GM12875 (cell line): ENCODE measurements at regions not wholly inside any gene's neighbourhood (a gene's known extent, or its start where the extent isn't known, plus 50 kb on each side); places are given as distances from the start of the nearest gene placed in this dataset.
A peak's percentile ranks its signal among the peaks of the same experiment; 100 is the strongest.

Experiments used
- H3K4me3 ChIP-seq: one replicate; pipeline ENCODE4 v1.5.1; 2011; ENCODE audit warnings: low read depth, low read length, control low read depth
- CTCF ChIP-seq: IDR thresholded peaks from 2 replicates; pipeline ENCODE4 v1.5.1; 2011; ENCODE audit warnings: low read depth, mild to moderate bottlenecking, control low read depth, inconsistent platforms, low read length, moderate library complexity, borderline replicate concordance; ENCODE audit not compliant: insufficient read depth

GRCh38 chr6:2505624-2506023, 245.1 kb downstream of the MYLK4 start:
- no peak overlapping the region for H3K4me3 ChIP-seq
- TF ChIP-seq CTCF = peak; percentile 38; the same call in 1 of the 2 replicates

GRCh38 chr6:2504495-2505064, 246.1 kb downstream of the MYLK4 start:
- no peak overlapping the region for H3K4me3 ChIP-seq
- no peak for TF ChIP-seq CTCF

DNA sequence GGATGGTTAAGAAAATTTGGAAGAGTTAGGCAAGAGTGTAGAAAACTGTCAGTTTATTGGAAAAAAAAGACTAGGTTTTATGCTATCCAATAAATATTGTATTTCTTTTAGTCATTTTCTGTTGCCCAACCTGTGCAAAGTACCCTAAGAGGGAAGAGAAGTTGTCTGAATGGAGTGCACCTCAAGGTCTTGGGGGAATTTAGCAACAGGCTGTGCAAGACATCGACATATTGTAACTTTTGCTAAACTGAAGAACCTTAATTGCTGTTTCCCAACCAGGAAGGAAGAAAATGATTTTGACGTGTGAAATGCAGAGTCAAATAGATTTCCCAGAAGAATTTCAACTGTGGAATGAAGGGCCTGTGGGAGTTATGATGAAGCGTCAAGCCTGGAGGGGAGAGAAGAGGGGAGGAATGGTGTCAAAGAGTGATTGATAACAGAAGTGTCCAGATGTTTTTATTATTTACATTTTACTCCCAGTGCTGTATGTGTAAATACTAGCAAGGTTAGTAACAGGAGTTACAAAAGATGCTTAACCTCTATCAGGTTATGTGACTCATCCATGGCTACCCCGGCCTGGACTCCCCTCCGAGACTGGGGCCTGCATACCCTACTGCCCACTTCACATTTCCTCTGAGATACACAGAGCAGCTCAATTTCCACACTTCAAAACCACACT, 246.8 kb downstream of the MYLK4 start:
- H3K4me3 ChIP-seq = no peak overlapping the region
- no peak for TF ChIP-seq CTCF

- no peak for TF ChIP-seq CTCF
- H3K4me3 ChIP-seq = no peak overlapping the region
Measured at GRCh38 chr6:2502998-2503674, 247.6 kb downstream of the MYLK4 start.

- TF ChIP-seq CTCF = no peak
Measured at GRCh38 chr6:2502096-2502997, 248.4 kb downstream of the MYLK4 start.

GRCh38 chr6:2497922-2498623, 252.6 kb downstream of the MYLK4 start:
- H3K4me3 ChIP-seq = no peak overlapping the region
- no peak for TF ChIP-seq CTCF

More at GRCh38 chr6:2502096-2502997, 248.4 kb downstream of the MYLK4 start:
- no peak overlapping the region for H3K4me3 ChIP-seq
